SK-N-DZ (cell line): ENCODE measurements at regions not wholly inside any gene's neighbourhood (a gene's known extent, or its start where the extent isn't known, plus 50 kb on each side); places are given as distances from the start of the nearest gene placed in this dataset.

Experiments
- DNase-seq: peaks from one replicate; pipeline ENCODE4 v3.0.0-alpha.2; 2015; ENCODE audit warnings: low spot score

- DNase-seq = no peak
Observed at GRCh38 chr1:34330061-34330460, 153.4 kb downstream of the C1orf94 start.

DNA sequence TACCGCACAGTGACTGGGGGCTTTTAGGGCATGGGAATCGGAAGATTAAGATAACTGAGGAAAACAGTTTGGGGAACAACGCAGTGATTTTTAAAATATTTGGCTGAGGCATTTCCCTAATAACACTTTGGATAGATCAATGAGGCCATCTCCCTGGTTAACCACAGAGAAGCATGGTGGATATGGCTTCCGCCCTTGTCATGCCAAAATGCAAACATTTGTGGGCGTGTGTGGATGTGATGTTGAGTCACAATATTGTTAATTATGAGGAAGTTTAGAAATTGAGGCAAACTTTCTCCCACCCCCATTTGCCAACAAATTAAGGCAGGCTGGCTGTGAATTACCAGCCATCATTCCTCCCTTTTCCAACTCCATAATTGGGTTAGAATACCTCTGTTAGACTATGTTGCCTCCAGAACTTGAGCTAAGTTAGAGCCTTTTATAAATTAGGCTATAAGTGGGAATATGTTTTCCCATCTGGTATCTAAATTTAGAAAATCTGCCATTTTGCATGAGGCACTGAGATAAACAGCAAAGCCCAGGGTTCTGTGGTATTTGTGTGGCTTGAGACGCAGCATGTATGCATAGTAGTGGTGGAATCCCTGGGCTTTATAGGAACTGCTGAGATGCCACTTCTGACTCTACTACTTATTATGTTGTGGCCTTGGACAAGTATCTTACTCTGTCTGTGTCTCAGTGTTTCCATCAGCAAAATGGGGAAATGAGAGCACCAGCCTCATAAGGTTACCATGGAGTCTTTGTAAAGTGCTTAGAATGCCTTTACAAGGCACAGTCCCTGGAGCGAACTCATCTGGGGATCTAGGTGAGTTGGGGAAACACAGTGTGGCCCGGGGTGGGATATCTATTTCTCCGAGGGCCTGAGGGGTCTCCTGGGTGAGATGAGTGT is 154.6 kb downstream of the C1orf94 start:
- DNase-seq = no peak

DNA sequence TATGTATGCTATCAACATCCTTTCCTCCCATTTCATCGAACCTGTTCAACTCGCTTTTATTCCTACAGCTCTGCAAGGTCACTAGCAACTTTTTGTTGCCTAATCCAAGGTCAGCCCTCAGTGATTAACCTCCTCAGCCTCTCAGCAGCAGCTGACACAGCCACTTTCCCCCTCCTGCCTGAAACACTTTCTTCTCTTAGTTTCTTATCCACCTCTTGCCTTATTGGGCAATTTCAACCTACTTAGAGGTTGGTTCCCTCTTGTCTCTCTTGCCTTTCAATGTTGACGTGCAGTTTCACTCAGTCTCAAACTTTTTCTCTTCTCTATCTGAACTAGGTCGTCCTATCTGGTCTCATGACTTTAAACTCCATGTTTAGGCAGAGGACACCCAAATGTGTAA is 156.3 kb downstream of the C1orf94 start:
- DNase-seq = no peak

- no peak for DNase-seq
Observed at GRCh38 chr1:34338871-34339270, 162.2 kb downstream of the C1orf94 start.

GRCh38 chr1:34341896-34342295 is 165.2 kb downstream of the C1orf94 start:
- no peak for DNase-seq

DNA sequence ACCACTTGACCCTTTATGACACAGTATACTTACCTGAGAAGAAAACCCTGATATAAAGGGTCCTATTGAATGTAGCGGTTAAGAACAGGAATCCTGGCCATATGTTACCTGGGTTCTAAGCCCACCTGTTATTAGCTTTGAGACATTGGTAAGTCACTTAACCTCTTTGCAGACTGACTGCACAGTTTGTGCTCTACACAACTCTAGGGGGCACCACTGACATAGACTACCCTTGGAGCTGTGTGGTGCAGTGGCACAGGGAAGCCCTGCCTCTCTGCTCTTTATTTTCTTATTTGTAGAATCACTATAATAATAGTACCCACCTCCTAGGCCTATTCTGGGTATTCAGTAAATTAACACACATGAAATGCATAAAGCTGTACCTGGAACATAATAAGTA is 165.6 kb downstream of the C1orf94 start:
- no peak for DNase-seq

GRCh38 chr1:34346128-34346527 is 169.4 kb downstream of the C1orf94 start:
- no peak for DNase-seq

GRCh38 chr1:34353409-34353808 is 176.7 kb downstream of the C1orf94 start:
- no peak for DNase-seq

GRCh38 chr1:34354367-34354766 is 177.7 kb downstream of the C1orf94 start:
- no peak for DNase-seq

DNA sequence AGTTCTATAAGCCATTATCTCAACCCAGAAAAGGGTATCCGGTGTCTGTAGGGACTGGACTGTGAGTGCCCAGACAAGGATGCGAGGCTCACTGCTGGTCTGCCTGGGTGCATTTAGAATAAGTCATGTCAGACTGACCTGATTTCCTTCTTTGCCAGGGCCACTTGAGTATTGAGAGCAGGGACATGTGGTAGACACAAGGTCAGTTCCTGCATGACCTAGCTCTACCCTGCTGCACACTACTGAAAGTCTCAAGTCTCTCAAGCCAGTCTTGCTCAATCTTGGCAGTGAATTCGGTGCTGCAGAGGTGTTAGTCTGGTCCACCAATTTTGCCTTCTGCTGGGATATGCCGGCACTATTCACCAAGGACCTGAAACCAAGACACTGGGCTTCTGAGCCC is 180.1 kb downstream of the C1orf94 start:
- no peak for DNase-seq

GRCh38 chr1:34358636-34359035 is 181.9 kb downstream of the C1orf94 start:
- DNase-seq = no peak

GRCh38 chr1:34359411-34359810 is 182.7 kb downstream of the C1orf94 start:
- no peak for DNase-seq

DNA sequence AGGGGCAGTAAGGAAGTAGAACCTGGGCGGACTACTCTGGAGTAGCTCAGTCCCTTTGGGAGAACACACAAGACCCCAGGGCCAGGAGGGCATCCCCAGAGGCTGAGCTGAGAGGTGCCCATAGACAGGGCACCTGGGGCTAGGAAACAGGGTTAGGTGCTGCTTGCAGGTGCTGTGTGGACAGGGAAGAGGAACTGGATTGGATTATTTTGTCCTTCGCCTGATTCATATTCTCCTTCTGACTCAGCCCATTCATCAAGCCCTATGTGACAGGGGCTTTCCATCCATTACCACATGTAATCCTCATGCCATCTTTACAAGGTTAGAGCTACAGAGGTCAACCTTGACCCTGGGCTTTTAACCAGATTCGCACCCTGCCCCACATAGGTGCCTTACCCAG is 183.9 kb downstream of the C1orf94 start:
- no peak for DNase-seq

GRCh38 chr1:34361121-34361520 is 184.4 kb downstream of the C1orf94 start:
- DNase-seq = no peak

GRCh38 chr1:34361781-34362357 is 185.2 kb downstream of the C1orf94 start:
- DNase-seq = no peak

DNA sequence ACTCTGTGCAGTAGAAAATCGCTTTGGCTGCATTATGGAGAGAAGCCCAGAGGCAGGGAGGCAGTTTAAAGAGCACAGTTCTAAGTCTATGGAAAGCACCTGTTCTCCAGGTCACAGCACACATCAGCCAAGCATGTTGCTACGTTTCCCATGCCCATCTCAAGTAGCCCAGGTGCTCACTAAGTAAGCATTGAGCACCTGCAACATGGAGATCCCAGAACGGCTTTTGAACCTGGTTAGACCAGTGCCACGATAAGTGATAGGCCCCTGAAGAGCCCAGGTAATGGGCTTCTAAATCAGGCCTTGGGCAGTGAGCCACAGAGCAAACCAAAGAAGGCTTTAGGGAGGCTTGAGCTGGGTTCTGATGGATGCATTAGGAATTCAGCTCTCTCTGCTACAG is 186.2 kb downstream of the C1orf94 start:
- DNase-seq = no peak

GRCh38 chr1:34363447-34363846 is 186.7 kb downstream of the C1orf94 start:
- no peak for DNase-seq

DNA sequence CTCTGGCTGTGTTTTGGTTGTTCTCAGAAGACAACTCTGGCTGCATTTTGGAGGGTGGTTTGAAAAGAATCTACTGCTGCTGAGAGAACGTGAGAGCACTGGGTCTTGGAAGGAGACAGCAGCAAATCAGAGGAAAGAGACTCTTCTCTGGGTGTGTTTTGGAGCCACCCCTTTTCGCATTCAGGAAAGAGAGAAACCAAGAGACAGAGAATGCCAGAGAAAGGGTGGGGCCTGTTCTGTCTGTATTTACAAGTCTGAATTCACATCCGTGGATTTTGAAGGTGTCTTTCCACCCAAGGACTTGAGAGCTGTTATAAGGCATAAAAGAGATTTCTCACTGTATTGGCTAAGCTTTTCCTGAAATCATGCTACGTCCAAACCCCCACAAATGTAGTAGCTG is 187.2 kb downstream of the C1orf94 start:
- no peak for DNase-seq

GRCh38 chr1:34364376-34364775 is 187.7 kb downstream of the C1orf94 start:
- DNase-seq = no peak

- no peak for DNase-seq
Observed at GRCh38 chr1:34365295-34365694, 188.6 kb downstream of the C1orf94 start.

GRCh38 chr1:34366875-34367624 is 190.3 kb downstream of the C1orf94 start:
- DNase-seq = no peak

DNA sequence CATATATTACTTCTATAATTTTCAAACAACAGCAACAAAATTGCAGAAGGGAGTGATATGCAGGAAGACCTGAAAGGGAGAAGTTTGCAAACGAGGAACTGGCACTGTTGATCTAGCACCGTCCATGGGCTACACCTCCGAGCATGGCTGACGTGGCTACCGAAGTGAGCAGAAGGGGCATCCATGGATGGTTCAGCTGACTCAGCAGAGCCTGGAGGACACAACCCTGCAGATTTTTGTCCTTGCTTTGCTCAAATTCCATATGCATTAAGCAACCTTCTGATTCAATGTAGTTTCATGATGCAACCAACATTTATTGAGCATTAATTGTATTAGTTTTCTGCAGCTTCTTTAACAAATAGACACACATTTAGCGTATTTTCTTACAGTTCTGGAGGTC is 191.2 kb downstream of the C1orf94 start:
- no peak for DNase-seq
